GM19455 (cell line): ENCODE measurements at regions not wholly inside any gene's neighbourhood (a gene's known extent, or its start where the extent isn't known, plus 50 kb on each side); places are given as distances from the start of the nearest gene placed in this dataset.
"Not testable (repeated sequence)": the region's sequence is repeated elsewhere in the genome, so short reads cannot be mapped to it uniquely, and the experiment has no call there.

Source experiments
- ATAC-seq: cut with Tn5 transposase; IDR thresholded peaks from one replicate; pipeline ENCODE4 v1.9.1; 2021; ENCODE audit not compliant: unreplicated experiment

GRCh38 chr7:10412422-10413019 is 561.2 kb upstream of the PHF14 start:
- ATAC-seq, result peak; percentile 74

DNA sequence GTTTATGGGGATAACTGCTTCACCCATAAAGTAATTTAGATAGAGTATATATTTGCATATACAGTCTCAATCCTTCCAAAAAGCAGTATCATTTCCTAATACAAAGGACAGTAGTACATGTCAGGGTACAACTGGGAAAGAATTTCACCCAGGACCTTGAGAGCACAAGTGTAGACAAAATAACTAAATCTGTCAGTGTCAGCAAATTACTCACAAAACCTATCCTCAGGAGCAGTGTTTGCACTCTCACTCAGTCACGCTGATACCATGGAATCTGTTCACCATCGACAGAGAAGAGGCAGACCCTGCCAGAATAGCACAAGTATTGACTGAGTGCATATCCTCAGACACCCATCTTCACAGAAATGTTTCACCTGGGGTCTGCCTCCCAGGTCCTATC is 554.7 kb upstream of the PHF14 start:
- no peak for ATAC-seq

- no peak for ATAC-seq
Observed at GRCh38 chr7:10429031-10429430, 544.6 kb upstream of the PHF14 start.

DNA sequence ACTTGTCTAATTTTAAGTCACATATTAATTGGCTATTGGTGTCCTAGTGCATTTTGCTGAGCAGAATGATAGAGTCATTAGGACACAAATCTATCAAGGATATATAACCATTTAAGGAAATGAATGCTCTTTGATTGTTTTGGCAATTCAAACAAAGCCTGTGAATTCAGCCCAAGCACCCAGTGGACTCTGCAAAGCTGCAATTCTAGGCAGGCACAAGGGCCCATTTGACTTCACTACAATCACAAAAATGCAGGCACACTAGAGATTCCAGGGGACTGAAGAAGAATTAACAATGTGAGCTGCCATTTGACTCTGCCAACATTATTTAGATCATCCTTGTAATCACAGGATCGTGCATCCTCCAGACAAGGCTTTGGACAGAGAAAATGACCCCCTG is 544.2 kb upstream of the PHF14 start:
- ATAC-seq, result no peak

GRCh38 chr7:10436302-10436701 is 537.4 kb upstream of the PHF14 start:
- ATAC-seq, result no peak

DNA sequence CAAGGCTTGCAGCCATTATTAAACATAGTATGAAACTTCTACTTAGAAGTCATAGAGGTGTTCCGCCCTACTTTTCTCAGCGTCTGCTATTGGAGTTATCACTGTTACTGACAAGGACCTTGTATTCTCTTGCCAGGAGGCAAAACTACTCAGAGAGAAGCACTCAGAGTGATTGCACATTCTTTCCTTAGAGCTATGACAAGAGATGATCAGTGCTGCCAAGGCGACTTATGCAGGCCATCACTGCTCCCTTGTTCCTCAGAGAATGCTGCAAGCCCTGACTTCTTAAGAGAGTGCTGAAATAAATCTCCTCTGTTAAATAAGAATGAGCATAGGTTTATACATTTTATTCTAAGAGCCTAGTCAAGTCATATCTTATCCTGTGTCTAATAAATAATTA is 534.6 kb upstream of the PHF14 start:
- no peak for ATAC-seq

GRCh38 chr7:10455936-10456335 is 517.7 kb upstream of the PHF14 start:
- no peak for ATAC-seq

DNA sequence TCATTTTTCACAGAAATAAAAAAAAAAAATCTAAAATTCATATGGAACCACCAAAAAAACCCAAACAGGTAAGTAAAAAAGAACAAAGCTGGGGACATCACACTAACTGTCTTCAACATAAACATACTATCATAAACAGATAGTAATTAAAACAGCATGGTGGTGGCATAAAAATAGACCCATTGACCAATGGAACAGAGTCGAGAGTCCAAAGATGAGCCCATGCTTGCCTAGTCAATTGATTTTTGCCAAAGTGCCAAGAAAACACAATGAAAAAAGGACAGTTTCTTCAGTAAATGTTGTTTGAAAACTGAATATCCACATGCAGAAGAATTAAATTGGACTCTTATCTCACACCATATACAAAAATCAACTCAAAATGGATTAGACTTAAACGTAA is 513.2 kb upstream of the PHF14 start:
- no peak for ATAC-seq

DNA sequence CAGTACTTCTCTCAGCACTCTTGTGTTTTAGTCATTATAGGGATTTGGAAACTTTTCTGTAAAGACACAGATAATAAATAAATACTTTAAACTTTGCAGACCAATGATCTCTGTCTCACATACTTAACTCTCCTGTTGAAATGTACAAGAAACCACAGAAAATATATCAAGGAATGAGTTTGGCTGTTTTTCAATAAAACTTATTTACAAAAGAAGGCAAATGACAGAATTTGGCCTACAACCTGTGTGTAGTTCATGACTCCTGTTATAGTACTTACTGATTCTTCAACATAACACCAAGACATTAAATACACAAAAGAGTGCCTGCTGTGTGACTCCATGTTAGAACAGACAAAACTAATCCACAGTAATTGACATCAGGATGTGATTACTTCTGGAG is 510.0 kb upstream of the PHF14 start:
- no peak for ATAC-seq

DNA sequence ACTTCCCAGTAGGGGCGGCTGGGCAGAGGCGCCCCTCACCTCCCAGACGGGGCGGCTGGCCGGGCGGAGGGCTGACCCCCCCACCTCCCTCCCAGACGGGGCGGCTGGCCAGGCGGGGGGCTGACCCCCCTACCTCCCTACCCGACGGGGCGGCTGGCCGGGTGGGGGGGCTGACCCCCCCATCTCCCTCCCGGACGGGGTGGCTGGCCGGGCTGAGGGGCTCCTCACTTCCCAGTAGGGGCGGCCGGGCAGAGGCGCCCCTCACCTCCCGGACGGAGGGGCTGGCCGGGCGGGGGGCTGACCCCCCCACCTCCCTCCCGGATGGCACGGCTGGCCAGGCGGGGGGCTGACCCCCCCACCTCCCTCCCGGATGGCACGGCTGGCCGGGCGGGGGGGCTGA is 508.1 kb upstream of the PHF14 start:
- ATAC-seq, result not testable (repeated sequence)

GRCh38 chr7:10468908-10469307 is 504.8 kb upstream of the PHF14 start:
- no peak for ATAC-seq

DNA sequence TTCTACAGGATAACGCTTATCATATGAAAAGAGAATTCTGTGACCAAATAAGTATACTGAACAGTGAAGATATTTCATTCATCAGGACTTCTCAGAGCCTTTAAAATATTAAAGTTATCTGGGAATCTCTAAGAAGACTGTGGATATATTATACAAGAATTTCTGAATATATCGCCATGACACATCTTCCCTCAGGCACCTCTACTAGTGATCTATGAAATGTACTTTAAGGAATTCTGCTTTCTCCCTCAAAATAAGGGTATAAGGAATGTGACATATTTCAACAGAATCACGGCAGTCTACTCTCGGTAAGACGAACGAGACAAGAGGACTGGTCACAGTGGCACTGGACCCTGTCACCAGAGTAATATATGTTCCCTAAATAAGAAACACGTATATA is 504.2 kb upstream of the PHF14 start:
- ATAC-seq, result no peak

- no peak for ATAC-seq
Observed at GRCh38 chr7:10471280-10472058, 502.2 kb upstream of the PHF14 start.

GRCh38 chr7:10472115-10472514 is 501.6 kb upstream of the PHF14 start:
- no peak for ATAC-seq

- ATAC-seq, result no peak
Observed at GRCh38 chr7:10473569-10473968, 500.1 kb upstream of the PHF14 start.

DNA sequence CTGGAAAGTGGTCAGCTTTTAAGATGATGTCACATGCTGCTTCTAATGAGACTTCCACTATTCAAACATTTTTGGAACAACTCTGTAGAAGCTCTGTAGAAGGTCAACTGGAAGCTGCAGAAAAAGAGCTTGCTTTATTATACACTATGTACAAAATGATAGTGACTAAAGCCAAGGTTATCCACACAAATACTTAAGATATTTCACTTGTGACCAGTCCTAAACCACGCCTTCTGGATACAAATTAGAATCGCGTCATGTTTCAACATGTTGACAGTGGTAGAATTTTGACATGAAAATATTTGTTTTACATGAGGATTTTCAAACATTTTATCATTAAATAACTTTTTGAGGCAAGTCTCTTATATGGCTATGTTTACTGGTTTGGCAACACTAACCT is 499.6 kb upstream of the PHF14 start:
- no peak for ATAC-seq

DNA sequence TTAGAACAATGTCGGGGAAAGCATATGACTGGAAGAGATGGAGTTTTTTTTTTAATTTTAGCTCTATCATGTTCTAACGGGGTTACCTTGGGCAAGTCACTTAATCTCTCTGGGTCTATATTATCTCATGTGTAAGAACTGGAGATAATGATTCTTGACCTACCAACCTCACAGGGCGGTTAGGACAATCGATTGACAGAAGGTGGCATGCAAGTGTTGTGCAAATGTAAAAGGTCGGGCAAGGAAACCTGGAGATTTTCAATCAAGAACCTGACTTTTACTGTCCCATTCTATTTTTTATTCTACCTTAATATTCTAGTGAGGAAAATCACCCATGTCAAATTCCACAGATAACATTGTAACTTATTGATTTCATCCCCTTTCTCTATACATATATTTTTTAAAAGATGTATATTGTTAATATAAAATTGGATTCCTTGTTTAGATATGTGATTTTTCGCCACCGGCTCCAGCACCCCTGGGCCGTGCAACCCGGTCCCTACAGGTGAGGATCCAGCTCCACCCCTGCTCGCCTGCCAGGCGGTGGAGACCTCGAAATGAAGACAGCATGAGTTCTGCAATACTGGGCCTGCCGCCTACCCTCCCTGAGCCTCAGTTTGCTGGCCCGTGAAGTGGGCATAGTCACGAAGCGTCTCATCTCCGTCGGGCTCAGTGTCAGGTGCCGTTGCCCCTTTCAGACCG is 497.6 kb upstream of the PHF14 start:
- ATAC-seq, result no peak

DNA sequence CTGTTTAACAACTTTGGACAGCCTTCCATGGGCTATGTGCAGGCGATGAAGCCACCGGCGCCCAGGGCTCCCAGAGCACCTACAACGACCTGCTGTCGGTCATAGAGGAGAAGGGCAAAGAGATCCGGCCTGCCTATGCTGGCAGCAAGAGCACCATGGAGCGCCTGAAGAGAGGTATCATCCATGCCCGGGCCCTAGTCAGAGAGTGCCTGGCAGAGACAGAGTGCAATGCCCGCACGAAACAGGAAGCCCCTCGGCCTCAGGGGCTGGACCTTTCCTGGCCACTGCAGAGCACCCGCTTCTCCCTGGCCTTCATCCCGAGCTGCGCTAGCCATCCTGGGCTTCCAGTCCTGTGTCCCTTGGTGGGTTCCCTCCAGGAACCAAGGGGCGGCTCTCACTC is 497.0 kb upstream of the PHF14 start:
- ATAC-seq, result no peak

DNA sequence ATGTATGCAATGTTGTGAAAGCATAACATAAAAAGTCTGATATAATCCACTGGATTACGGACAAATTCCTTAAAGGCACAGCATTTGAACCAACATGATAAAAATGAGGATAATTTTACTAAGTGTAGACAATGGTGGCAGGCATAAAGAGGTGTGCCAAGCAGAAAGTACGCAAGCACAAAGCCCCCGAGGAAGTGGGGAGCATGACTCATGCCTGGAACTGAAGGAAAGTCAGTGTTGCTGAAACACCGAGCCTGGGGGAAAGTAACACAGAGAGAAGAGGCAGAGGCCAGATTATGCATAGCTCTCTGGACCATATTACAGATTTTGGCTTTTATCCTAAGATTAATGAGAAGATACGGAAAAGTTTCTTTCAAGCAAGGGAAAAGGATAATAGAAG is 490.0 kb upstream of the PHF14 start:
- no peak for ATAC-seq

GRCh38 chr7:10484767-10485166 is 488.9 kb upstream of the PHF14 start:
- ATAC-seq, result no peak

DNA sequence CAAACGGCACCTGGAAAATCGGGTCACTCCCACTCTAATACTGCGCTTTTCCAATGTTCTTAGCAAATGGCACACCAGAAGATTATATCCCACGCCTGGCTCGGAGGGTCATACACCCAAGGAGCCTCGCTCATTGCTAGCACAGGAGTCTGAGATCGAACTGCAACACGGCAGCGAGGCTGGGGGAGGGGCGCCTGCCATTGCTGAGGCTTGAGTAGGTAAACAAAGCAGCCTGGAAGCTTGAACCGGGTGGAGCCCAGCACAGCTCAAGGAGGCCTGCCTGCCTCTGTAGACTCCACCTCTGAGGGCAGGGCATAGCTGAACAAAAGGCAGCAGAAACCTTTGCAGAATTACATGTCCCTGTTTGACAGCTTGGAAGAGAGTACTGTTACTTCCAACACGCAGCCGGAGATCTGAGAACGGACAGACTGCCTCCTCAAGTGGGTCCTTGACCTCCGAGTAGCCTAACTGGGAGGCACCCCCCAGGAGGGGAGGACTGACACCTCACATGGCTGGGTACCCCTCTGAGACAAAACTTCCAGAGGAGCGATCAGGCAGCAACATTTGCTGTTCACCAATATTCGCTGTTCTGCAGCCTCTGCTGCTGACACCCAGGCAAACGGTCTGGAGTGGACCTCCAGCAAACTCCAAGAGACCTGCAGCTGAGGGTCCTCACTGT is 472.3 kb upstream of the PHF14 start:
- ATAC-seq, result not testable (repeated sequence)

GRCh38 chr7:10507032-10507431 is 466.6 kb upstream of the PHF14 start:
- no peak for ATAC-seq
